ENCODE measurements at regions not wholly inside any gene's neighbourhood (a gene's known extent, or its start where the extent isn't known, plus 50 kb on each side); places are given as distances from the start of the nearest gene placed in this dataset.

GRCh38 chr18:41569867-41570266 is 385.2 kb upstream of the PIK3C3 start:
- no peaks in the 10 kb centered on the region for H3K27me3 ChIP-seq (ENCODE audit: control insufficient read depth, insufficient read depth, low read length)
- no peak for DNase-seq (ENCODE audit: low read depth)
- no peak for TF ChIP-seq CTCF (IDR thresholded peaks at IDR 0.05; ENCODE audit: insufficient read depth, low read length, poor library complexity, severe bottlenecking)

DNA sequence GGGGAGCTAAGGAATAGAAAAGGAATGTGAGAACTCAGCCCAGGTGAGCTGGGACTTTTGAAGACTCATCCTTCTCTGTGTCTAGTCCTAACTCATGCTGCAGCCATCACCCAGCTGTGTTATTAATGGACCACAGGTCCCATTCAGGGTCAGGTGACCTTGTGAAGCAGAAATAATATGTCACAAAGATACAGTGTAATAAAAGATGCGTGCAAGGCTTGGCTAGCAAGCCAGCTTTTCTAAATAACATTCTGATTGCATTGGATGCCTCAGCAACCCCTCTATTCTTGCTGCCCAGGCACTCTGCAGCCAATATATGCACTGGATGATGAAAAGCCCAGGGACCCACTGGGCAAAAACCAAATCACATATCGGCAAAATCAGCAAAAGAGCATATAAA is 393.1 kb upstream of the PIK3C3 start:
- TF ChIP-seq CTCF (IDR thresholded peaks at IDR 0.05; ENCODE audit: insufficient read depth, low read length, poor library complexity, severe bottlenecking), result no peak
- Histone ChIP-seq H3K36me3 (ENCODE audit: control insufficient read depth, insufficient read depth, low read length) (no peaks in the 10 kb centered on the region), H3K27me3 (ENCODE audit: control insufficient read depth, insufficient read depth, low read length) (no peaks in the 10 kb centered on the region), H3K4me3 (ENCODE audit: low read depth, low read length) (no peak overlapping the region)
- no peak for DNase-seq (ENCODE audit: low read depth)

More at GRCh38 chr18:41569867-41570266, 385.2 kb upstream of the PIK3C3 start:
- no peaks in the 10 kb centered on the region for H3K36me3 ChIP-seq (ENCODE audit: control insufficient read depth, insufficient read depth, low read length)
- H3K4me3 ChIP-seq (ENCODE audit: low read depth, low read length), result no peak overlapping the region

GRCh38 chr18:41558715-41559114 is 396.3 kb upstream of the PIK3C3 start:
- no peaks in the 10 kb centered on the region for H3K27me3 ChIP-seq (ENCODE audit: control insufficient read depth, insufficient read depth, low read length)
- DNase-seq (ENCODE audit: low read depth), result no peak
- no peak overlapping the region for H3K4me3 ChIP-seq (ENCODE audit: low read depth, low read length)
- no peak for TF ChIP-seq CTCF (IDR thresholded peaks at IDR 0.05; ENCODE audit: insufficient read depth, low read length, poor library complexity, severe bottlenecking)
- no peaks in the 10 kb centered on the region for H3K36me3 ChIP-seq (ENCODE audit: control insufficient read depth, insufficient read depth, low read length)

GRCh38 chr18:41553716-41554115 is 401.3 kb upstream of the PIK3C3 start:
- no peak for DNase-seq (ENCODE audit: low read depth)
- Histone ChIP-seq H3K4me3 (ENCODE audit: low read depth, low read length) (no peak overlapping the region), H3K27me3 (ENCODE audit: control insufficient read depth, insufficient read depth, low read length) (no peaks in the 10 kb centered on the region), H3K36me3 (ENCODE audit: control insufficient read depth, insufficient read depth, low read length) (no peaks in the 10 kb centered on the region)
- TF ChIP-seq CTCF (IDR thresholded peaks at IDR 0.05; ENCODE audit: insufficient read depth, low read length, poor library complexity, severe bottlenecking), result no peak

- no peak for DNase-seq (ENCODE audit: low read depth)
- no peaks in the 10 kb centered on the region for H3K36me3 ChIP-seq (ENCODE audit: control insufficient read depth, insufficient read depth, low read length)
- no peak for TF ChIP-seq CTCF (IDR thresholded peaks at IDR 0.05; ENCODE audit: insufficient read depth, low read length, poor library complexity, severe bottlenecking)
- H3K4me3 ChIP-seq (ENCODE audit: low read depth, low read length), result no peak overlapping the region
- H3K27me3 ChIP-seq (ENCODE audit: control insufficient read depth, insufficient read depth, low read length), result no peaks in the 10 kb centered on the region
Observed at GRCh38 chr18:41548521-41549260, 406.3 kb upstream of the PIK3C3 start.

Data from kidney epithelial cell (primary cell).